H1 (cell line): ENCODE measurements at regions not wholly inside any gene's neighbourhood (a gene's known extent, or its start where the extent isn't known, plus 50 kb on each side); places are given as distances from the start of the nearest gene placed in this dataset.

Experiments
- CTCF ChIA-PET: fragments of 300-600 bp; sonication (Branson Sonifier 250); formaldehyde crosslinking; loops from one replicate; lab custom pipeline; 2021; ENCODE audit not compliant: partially characterized antibody; lab: Charles Lee
- POLR2A ChIA-PET: fragments of 300-600 bp; sonication (Branson Sonifier 250); formaldehyde crosslinking; loops from one replicate; lab custom pipeline; 2021; ENCODE audit warnings: inconsistent platforms; ENCODE audit not compliant: partially characterized antibody; lab: Charles Lee
- DNase-seq, 2 experiments: peaks; one replicate each; pipeline versions ENCODE4 v3.0.0 to v3.0.0-alpha.2; 2010 to 2022; ENCODE audit warnings: low spot score in 2 of 2, low read depth in 1 of 2, mixed read lengths in 1 of 2
- FAIRE-seq: peaks from 2 replicates; lab custom pipeline; 2011; peaks lifted over from hg19 to GRCh38; lab: Jason Lieb, UNC
- H2AFZ ChIP-seq: 2 replicates; pipeline ENCODE4 v1.8.1; 2012; ENCODE audit warnings: low read length, inconsistent platforms
- H2AK5ac ChIP-seq: 2 replicates; pipeline ENCODE4 v1.6.1; 2013; ENCODE audit warnings: low read depth, low read length
- H2BK120ac ChIP-seq: replicated peaks from 2 replicates; pipeline ENCODE3; 2013; ENCODE audit warnings: low read depth, low read length, inconsistent platforms
- H2BK12ac ChIP-seq: 2 replicates; pipeline ENCODE4 v1.6.1; 2013; ENCODE audit warnings: low read depth, low read length
- H2BK15ac ChIP-seq: 2 replicates; pipeline ENCODE4 v1.6.1; 2013; ENCODE audit warnings: low read length
- H2BK20ac ChIP-seq: 2 replicates; pipeline ENCODE4 v1.6.1; 2013; ENCODE audit warnings: low read length
- H2BK5ac ChIP-seq: 2 replicates; pipeline ENCODE4 v1.6.1; 2013; ENCODE audit warnings: low read depth, low read length
- H3K14ac ChIP-seq: 2 replicates; pipeline ENCODE4 v1.6.1; 2013; ENCODE audit warnings: inconsistent platforms; ENCODE audit not compliant: insufficient read length
- H3K18ac ChIP-seq: 2 replicates; pipeline ENCODE4 v1.6.1; 2013; ENCODE audit warnings: low read length; ENCODE audit errors: extremely low read depth
- H3K23ac ChIP-seq: 2 replicates; pipeline ENCODE4 v1.6.1; 2013; ENCODE audit warnings: inconsistent platforms; ENCODE audit not compliant: insufficient read length
- H3K23me2 ChIP-seq: 2 replicates; pipeline ENCODE4 v1.6.1; 2013; ENCODE audit warnings: low read depth, low read length
- H3K27ac ChIP-seq: 2 replicates; pipeline ENCODE4 v1.6.1; 2011; ENCODE audit warnings: low read depth, low read length, inconsistent platforms
- H3K27me3 ChIP-seq, 4 experiments: replicated peaks in 1 of 4; 1 replicate in 1 of 4; 2 replicates in 3 of 4; pipeline versions ENCODE4 v1.6.1 to v1.8.1; 2011 to 2013; ENCODE audit warnings: low read length in 3 of 4, mild to moderate bottlenecking in 3 of 4, inconsistent platforms in 2 of 4, mixed read lengths in 2 of 4, moderate library complexity in 1 of 4; ENCODE audit not compliant: control insufficient read depth in 3 of 4, insufficient read depth in 3 of 4; ENCODE audit errors: extremely low read depth in 1 of 4
- H3K36me3 ChIP-seq, 4 experiments: 2 replicates each; pipeline versions ENCODE4 v1.6.1 to v1.8.1; 2011 to 2013; ENCODE audit warnings: mild to moderate bottlenecking in 4 of 4, low read length in 3 of 4, moderate library complexity in 2 of 4, control low read depth in 1 of 4, inconsistent platforms in 1 of 4; ENCODE audit not compliant: insufficient read depth in 4 of 4, control insufficient read depth in 2 of 4
- H3K4ac ChIP-seq: replicated peaks from 2 replicates; pipeline ENCODE3; 2013; ENCODE audit warnings: low read length, low read depth, mixed read lengths, inconsistent platforms; ENCODE audit not compliant: insufficient read length
- H3K4me1 ChIP-seq, 4 experiments: replicated peaks in 1 of 4; 1 replicate in 1 of 4; 2 replicates in 3 of 4; pipeline versions ENCODE4 v1.6.1 to v1.8.1; 2011 to 2013; ENCODE audit warnings: low read length in 3 of 4, inconsistent platforms in 2 of 4, mixed read lengths in 1 of 4; ENCODE audit not compliant: insufficient read depth in 4 of 4, control insufficient read depth in 3 of 4
- H3K4me2 ChIP-seq, 2 experiments: 2 replicates each; pipeline versions ENCODE4 v1.6.1 to v1.8.1; 2011 to 2013; ENCODE audit warnings: low read depth in 2 of 2, low read length in 2 of 2, control low read depth in 1 of 2, inconsistent platforms in 1 of 2, mild to moderate bottlenecking in 1 of 2; ENCODE audit not compliant: insufficient read depth in 1 of 2
- H3K4me3 ChIP-seq, 4 experiments: fragments of 200-600, 300-600 bp in 1 of 4; sonication (generic), shearing (Covaris generic), sonication (Bioruptor Twin) in 1 of 4; 2 replicates each; pipeline versions ENCODE4 v1.5.1 to v1.8.1; 2011 to 2016; ENCODE audit warnings: low read length in 4 of 4, low read depth in 3 of 4, control low read depth in 2 of 4, inconsistent platforms in 2 of 4, mild to moderate bottlenecking in 2 of 4, mixed read lengths in 1 of 4, moderate library complexity in 1 of 4; ENCODE audit not compliant: insufficient read depth in 2 of 4; ENCODE audit errors: extremely low read depth in 1 of 4
- H3K56ac ChIP-seq: replicated peaks from 2 replicates; pipeline ENCODE3; 2013; ENCODE audit warnings: low read depth, mild to moderate bottlenecking, mixed read lengths, low read length, inconsistent platforms; ENCODE audit not compliant: insufficient read length
- H3K79me1 ChIP-seq: 2 replicates; pipeline ENCODE4 v1.6.1; 2013; ENCODE audit warnings: low read depth, low read length, control low read depth
- H3K79me2 ChIP-seq, 2 experiments: 2 replicates each; pipeline versions ENCODE4 v1.6.1 to v1.8.1; 2012 to 2013; ENCODE audit warnings: low read length in 2 of 2, mild to moderate bottlenecking in 2 of 2, inconsistent platforms in 1 of 2; ENCODE audit not compliant: insufficient read depth in 2 of 2, control insufficient read depth in 1 of 2
- H3K9ac ChIP-seq, 4 experiments: replicated peaks in 1 of 4; 1 replicate in 1 of 4; 2 replicates in 3 of 4; pipeline versions ENCODE4 v1.6.1 to v1.8.1; 2011 to 2013; ENCODE audit warnings: low read depth in 3 of 4, low read length in 3 of 4, control low read depth in 2 of 4, mild to moderate bottlenecking in 2 of 4, moderate library complexity in 2 of 4, inconsistent platforms in 1 of 4; ENCODE audit errors: extremely low read depth in 1 of 4
- H3K9me3 ChIP-seq, 2 experiments: 2 replicates each; pipeline versions ENCODE4 v1.6.1 to v1.8.1; 2012 to 2013; ENCODE audit warnings: mild to moderate bottlenecking in 2 of 2, moderate library complexity in 2 of 2, control low read depth in 1 of 2, inconsistent platforms in 1 of 2, low read depth in 1 of 2, low read length in 1 of 2, mixed read lengths in 1 of 2; ENCODE audit not compliant: insufficient read depth in 2 of 2
- H4K20me1 ChIP-seq, 2 experiments: replicated peaks in 1 of 2; 2 replicates each; pipeline versions ENCODE3 to v1.8.1; 2011 to 2013; ENCODE audit warnings: inconsistent platforms in 2 of 2, low read length in 2 of 2, mild to moderate bottlenecking in 1 of 2; ENCODE audit not compliant: insufficient read depth in 2 of 2, control insufficient read depth in 1 of 2
- H4K5ac ChIP-seq: 2 replicates; pipeline ENCODE4 v1.6.1; 2013; ENCODE audit warnings: low read length, low read depth, mixed read lengths, inconsistent platforms; ENCODE audit not compliant: insufficient read length
- H4K8ac ChIP-seq: 2 replicates; pipeline ENCODE4 v1.8.0; 2013; ENCODE audit warnings: mild to moderate bottlenecking, moderate library complexity, low read length, inconsistent platforms; ENCODE audit not compliant: insufficient read depth; ENCODE audit errors: extremely low read depth
- H4K91ac ChIP-seq: replicated peaks from 2 replicates; pipeline ENCODE3; 2013; ENCODE audit warnings: low read length, mixed read lengths, inconsistent platforms; ENCODE audit not compliant: insufficient read length
- CHD1 ChIP-seq: IDR thresholded peaks from 2 replicates; pipeline ENCODE4 v1.6.1; 2012; ENCODE audit warnings: low read depth, low read length, improper control_type of control experiment
- CREB1 ChIP-seq: IDR thresholded peaks from 2 replicates; pipeline ENCODE4 v1.6.1; 2012; ENCODE audit warnings: inconsistent platforms
- EGR1 ChIP-seq: IDR thresholded peaks from 2 replicates; pipeline ENCODE4 v1.6.1; 2011; ENCODE audit warnings: low read depth, low read length, borderline replicate concordance
- GABPA ChIP-seq: IDR thresholded peaks from 2 replicates; pipeline ENCODE4 v1.6.1; 2011; ENCODE audit warnings: mild to moderate bottlenecking, low read length, moderate library complexity, borderline replicate concordance; ENCODE audit not compliant: insufficient read depth
- HDAC2 ChIP-seq, 2 experiments: fragments of 300-600 bp in 1 of 2; sonication (generic) in 1 of 2; IDR thresholded peaks; 2 replicates each; pipeline ENCODE4 v1.6.1; 2011 to 2012; ENCODE audit warnings: low read depth in 2 of 2, low read length in 2 of 2, mild to moderate bottlenecking in 2 of 2, moderate library complexity in 2 of 2, borderline replicate concordance in 1 of 2, inconsistent platforms in 1 of 2
- JUN ChIP-seq: IDR thresholded peaks from 2 replicates; pipeline ENCODE4 v1.6.1; 2011; ENCODE audit warnings: low read depth, mild to moderate bottlenecking, improper control_type of control experiment, low read length
- NANOG ChIP-seq: IDR thresholded peaks from 2 replicates; pipeline ENCODE4 v1.6.1; 2011; ENCODE audit warnings: low read length, low read depth, mild to moderate bottlenecking, inconsistent platforms; ENCODE audit not compliant: insufficient read depth, poor library complexity, severe bottlenecking
- POLR2A ChIP-seq, 2 experiments: IDR thresholded peaks; 1 replicate in 1 of 2; 2 replicates in 1 of 2; pipeline ENCODE4 v1.6.1; 2011; ENCODE audit warnings: low read depth in 2 of 2, low read length in 2 of 2, mild to moderate bottlenecking in 2 of 2; ENCODE audit errors: control extremely low read depth in 1 of 2
- POLR2AphosphoS5 ChIP-seq: IDR thresholded peaks from 2 replicates; pipeline ENCODE4 v1.6.1; 2011; ENCODE audit warnings: low read depth, low read length
- POU5F1 ChIP-seq: IDR thresholded peaks from 2 replicates; pipeline ENCODE4 v1.6.1; 2011; ENCODE audit warnings: low read depth, mild to moderate bottlenecking, low read length, moderate library complexity
- RAD21 ChIP-seq, 2 experiments: IDR thresholded peaks in 1 of 2; conservative IDR thresholded peaks in 1 of 2; 2 replicates each; pipeline ENCODE4 v1.6.1; 2011; ENCODE audit warnings: low read depth in 2 of 2, low read length in 2 of 2, improper control_type of control experiment in 1 of 2, inconsistent platforms in 1 of 2, mild to moderate bottlenecking in 1 of 2, moderate library complexity in 1 of 2
- RNF2 ChIP-seq: fragments of 200-900, 300-1000 bp; sonication (generic); IDR thresholded peaks from 2 replicates; pipeline ENCODE4 v1.7.1; 2016; ENCODE audit warnings: borderline replicate concordance, low read depth, mild to moderate bottlenecking, antibody characterized with exemption, low read length; ENCODE audit not compliant: poor library complexity, severe bottlenecking; ENCODE audit errors: missing control alignments
- SAP30 ChIP-seq: fragments of 300-600 bp; sonication (generic); IDR thresholded peaks from 2 replicates; pipeline ENCODE4 v1.7.1; 2012; ENCODE audit warnings: low read length, moderate library complexity, mild to moderate bottlenecking, inconsistent platforms; ENCODE audit not compliant: insufficient read depth, insufficient replicate concordance
- SIRT6 ChIP-seq: IDR thresholded peaks from one replicate; pipeline ENCODE4 v1.7.1; 2012; ENCODE audit warnings: low read length, inconsistent platforms
- SRF ChIP-seq: IDR thresholded peaks from 2 replicates; pipeline ENCODE4 v1.6.1; 2011; ENCODE audit warnings: mild to moderate bottlenecking, low read depth, low read length, moderate library complexity
- WGBS, 2 experiments: shearing (Covaris generic) in 1 of 2; methylation state at CpG; one replicate each; pipeline versions ENCODE4 v1.1.6 to v1.1.7; 2013 to 2015; ENCODE audit warnings: low lambda C conversion rate in 2 of 2, mixed read lengths in 2 of 2, inconsistent platforms in 1 of 2, low coverage in 1 of 2, missing lambda C conversion rate in 1 of 2; ENCODE audit not compliant: insufficient replicate concordance in 2 of 2, insufficient coverage in 1 of 2, insufficient read length in 1 of 2; ENCODE audit errors: extremely low coverage in 1 of 2, missing lambda C conversion rate in 1 of 2; 5-methylcytosine and 5-hydroxymethylcytosine counted together

DNA sequence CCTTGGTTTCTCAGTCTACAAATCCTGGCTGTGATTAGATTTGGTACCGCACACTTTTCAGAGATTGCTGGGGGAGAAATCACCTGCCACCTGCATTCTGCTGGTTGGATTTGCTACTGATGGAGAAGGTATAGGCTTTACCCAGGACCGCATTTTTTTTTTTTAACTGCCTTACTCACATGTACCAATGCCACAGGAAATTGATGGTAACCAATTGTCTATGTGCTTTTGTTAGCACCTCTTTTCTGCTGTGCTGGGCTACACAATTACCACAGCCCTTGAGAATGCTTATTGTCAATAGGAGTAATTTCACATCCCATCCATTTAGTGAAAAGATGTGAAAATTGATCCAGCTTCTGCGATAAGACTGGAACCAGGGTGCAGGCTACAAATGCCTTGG is 74.4 kb upstream of the TANC2 start:
- H3K4ac ChIP-seq = no peak overlapping the region
- H3K14ac ChIP-seq = no peak overlapping the region
- H2BK120ac ChIP-seq = no peak overlapping the region
- no peak for FAIRE-seq
- no peak overlapping the region for H2BK5ac ChIP-seq
- no peaks in the 10 kb centered on the region for H3K27me3 ChIP-seq
- H2AK5ac ChIP-seq = no peak overlapping the region
- H4K20me1 ChIP-seq = no peaks in the 10 kb centered on the region
- no peak overlapping the region for H3K9ac ChIP-seq
- no peak overlapping the region for H4K5ac ChIP-seq
- no peaks in the 10 kb centered on the region for H3K36me3 ChIP-seq
- ChIA-PET POLR2A (no interaction called here), CTCF (interaction anchor here (1.0 to 1.1 kb wide), 2 partner anchors 9 to 190 kb away, joined by 3 read pairs; no protein-coding TSS in a partner anchor)
- no peak overlapping the region for H3K18ac ChIP-seq
- no peak overlapping the region for H2AFZ ChIP-seq
- no peak overlapping the region for H3K27ac ChIP-seq
- no peak overlapping the region for H4K91ac ChIP-seq
- H3K9me3 ChIP-seq = no peaks in the 10 kb centered on the region
- WGBS, 2 experiments = 90% methylated on average over 3 of the region's 3 CpGs; no CpG with 5 or more reads in 1 of the 2 experiments
- no peaks in the 10 kb centered on the region for H3K79me1 ChIP-seq
- H3K4me2 ChIP-seq = no peak overlapping the region
- H2BK15ac ChIP-seq = no peak overlapping the region
- no peak overlapping the region for H4K8ac ChIP-seq
- H3K23me2 ChIP-seq = no peaks in the 10 kb centered on the region
- H3K56ac ChIP-seq = no peak overlapping the region
- no peak overlapping the region for H2BK12ac ChIP-seq
- DNase-seq = no peak
- H3K4me3 ChIP-seq = no peak overlapping the region
- H3K23ac ChIP-seq = no peak overlapping the region
- H3K4me1 ChIP-seq = peaks cover 0 to 2% (median under 1%) of the 10 kb centered on the region in 4 experiments; a peak in 2 of 7 replicates
- no peak overlapping the region for H2BK20ac ChIP-seq
- no peaks in the 10 kb centered on the region for H3K79me2 ChIP-seq
- TF ChIP-seq CHD1 (no peak), RNF2 (no peak), EGR1 (no peak), HDAC2 (IDR thresholded peaks at IDR 0.05; ENCODE audit: borderline replicate concordance in 1 of 2, low read depth in 2 of 2, low read length in 2 of 2) (no peak), CREB1 (no peak), POU5F1 (no peak), GABPA (no peak), SRF (no peak), RAD21 (IDR thresholded peaks at IDR 0.05 in 1 of 2, conservative IDR thresholded peaks at IDR 0.05 in 1 of 2; ENCODE audit: low read depth in 2 of 2, low read length in 2 of 2) (no peak), SIRT6 (no peak), POLR2AphosphoS5 (no peak), POLR2A (IDR thresholded peaks at IDR 0.05; ENCODE audit: control extremely low read depth in 1 of 2, low read depth in 2 of 2, low read length in 2 of 2) (no peak), NANOG (no peak), JUN (no peak), SAP30 (no peak)
